ENCODE measurements at regions not wholly inside any gene's neighbourhood (a gene's known extent, or its start where the extent isn't known, plus 50 kb on each side); places are given as distances from the start of the nearest gene placed in this dataset.

- no peak for DNase-seq
Measured at GRCh38 chr4:155616117-155616516, 50.5 kb upstream of the GUCY1A1 start.

GRCh38 chr4:155615081-155615887 is 51.4 kb upstream of the GUCY1A1 start:
- DNase-seq: no peak

GRCh38 chr4:155614111-155614762 is 52.4 kb upstream of the GUCY1A1 start:
- no peak for DNase-seq

GRCh38 chr4:155612074-155612473 is 54.6 kb upstream of the GUCY1A1 start:
- DNase-seq: no peak

GRCh38 chr4:155611501-155611900 is 55.1 kb upstream of the GUCY1A1 start:
- no peak for DNase-seq

- no peak for DNase-seq
Measured at GRCh38 chr4:155610143-155610542, 56.5 kb upstream of the GUCY1A1 start.

- DNase-seq: no peak
Measured at GRCh38 chr4:155609455-155610059, 57.1 kb upstream of the GUCY1A1 start.

GRCh38 chr4:155608225-155608885 is 58.3 kb upstream of the GUCY1A1 start:
- DNase-seq: no peak

- DNase-seq: no peak
Measured at GRCh38 chr4:155607481-155607880, 59.2 kb upstream of the GUCY1A1 start.

GRCh38 chr4:155604718-155605626 is 61.7 kb upstream of the GUCY1A1 start:
- no peak for DNase-seq

- no peak for DNase-seq
Measured at GRCh38 chr4:155603360-155603891, 63.2 kb upstream of the GUCY1A1 start.

GRCh38 chr4:155602351-155603140 is 64.1 kb upstream of the GUCY1A1 start:
- no peak for DNase-seq

- no peak for DNase-seq
Measured at GRCh38 chr4:155600244-155600643, 66.4 kb upstream of the GUCY1A1 start.

GRCh38 chr4:155599596-155599995 is 67.1 kb upstream of the GUCY1A1 start:
- DNase-seq: no peak

- no peak for DNase-seq
Measured at GRCh38 chr4:155599085-155599484, 67.6 kb upstream of the GUCY1A1 start.

- no peak for DNase-seq
Measured at GRCh38 chr4:155597933-155598451, 68.7 kb upstream of the GUCY1A1 start.

- DNase-seq: no peak
Measured at GRCh38 chr4:155597281-155597680, 69.4 kb upstream of the GUCY1A1 start.

GRCh38 chr4:155593793-155594192 is 72.9 kb upstream of the GUCY1A1 start:
- no peak for DNase-seq

GRCh38 chr4:155592938-155593297 is 73.7 kb upstream of the GUCY1A1 start:
- DNase-seq: no peak

GRCh38 chr4:155592179-155592937 is 74.3 kb upstream of the GUCY1A1 start:
- DNase-seq: no peak
